Neural progenitor cell (in vitro differentiated cells): ENCODE measurements at regions not wholly inside any gene's neighbourhood (a gene's known extent, or its start where the extent isn't known, plus 50 kb on each side); places are given as distances from the start of the nearest gene placed in this dataset.

ENCODE experiments used
- DNase-seq: peaks from one replicate; pipeline ENCODE4 v3.0.0-alpha.2; 2016; ENCODE audit warnings: low spot score
- H2AFZ ChIP-seq: fragments of 200-600 bp; sonication (generic); replicated peaks from 2 replicates; pipeline ENCODE4 v1.6.1; 2016; ENCODE audit warnings: antibody characterized with exemption
- H3F3A ChIP-seq: fragments of 200-600 bp; sonication (generic); 2 replicates; pipeline ENCODE4 v1.6.1; 2016; ENCODE audit warnings: antibody characterized with exemption, low read depth
- H3K27ac ChIP-seq: fragments of 200-600 bp; sonication (generic); 2 replicates; pipeline ENCODE4 v1.5.1; 2016; ENCODE audit warnings: mild to moderate bottlenecking
- H3K27me3 ChIP-seq: fragments of 200-600 bp; sonication (generic); 2 replicates; pipeline ENCODE4 v1.6.1; 2016; ENCODE audit warnings: mild to moderate bottlenecking, moderate library complexity
- H3K36me3 ChIP-seq: fragments of 200-600 bp; sonication (generic); 2 replicates; pipeline ENCODE4 v1.5.1; 2016
- H3K4me1 ChIP-seq: fragments of 200-600 bp; sonication (generic); 2 replicates; pipeline ENCODE4 v1.6.1; 2016; ENCODE audit warnings: mixed run types
- H3K4me2 ChIP-seq: fragments of 200-600 bp; sonication (generic); 2 replicates; pipeline ENCODE4 v1.6.1; 2016
- H3K4me3 ChIP-seq: fragments of 200-600 bp; sonication (generic); 2 replicates; pipeline ENCODE4 v1.5.1; 2016
- H3K79me2 ChIP-seq: fragments of 200-600 bp; sonication (generic); 2 replicates; pipeline ENCODE4 v1.6.1; 2016; ENCODE audit warnings: low read depth
- H3K9ac ChIP-seq: fragments of 200-600 bp; sonication (generic); 2 replicates; pipeline ENCODE4 v1.6.1; 2016
- H3K9me3 ChIP-seq: fragments of 200-600 bp; sonication (generic); 2 replicates; pipeline ENCODE4 v1.5.1; 2016; ENCODE audit warnings: low read depth
- H4K20me1 ChIP-seq: fragments of 200-600 bp; sonication (generic); 2 replicates; pipeline ENCODE4 v1.6.1; 2016; ENCODE audit warnings: low read depth
- H3K27ac Mint-ChIP-seq: 3 replicates; pipeline ENCODE4 v1.8.0; 2021; ENCODE audit warnings: mixed read lengths
- H3K27me3 Mint-ChIP-seq: 2 replicates; pipeline ENCODE4 v1.8.0; 2022; ENCODE audit warnings: low read depth, mild to moderate bottlenecking, inconsistent platforms, moderate library complexity, mixed read lengths; ENCODE audit not compliant: insufficient read depth
- H3K36me3 Mint-ChIP-seq: 3 replicates; pipeline ENCODE4 v1.8.0; 2021; ENCODE audit warnings: mixed read lengths
- H3K4me1 Mint-ChIP-seq: 3 replicates; pipeline ENCODE4 v1.8.0; 2021; ENCODE audit warnings: mixed read lengths
- H3K4me3 Mint-ChIP-seq: 3 replicates; pipeline ENCODE4 v1.8.0; 2021; ENCODE audit warnings: mild to moderate bottlenecking, moderate library complexity, mixed read lengths
- H3K9me3 Mint-ChIP-seq: 3 replicates; pipeline ENCODE4 v1.8.0; 2020; ENCODE audit warnings: mixed read lengths
- EZH2 ChIP-seq: fragments of 200-600 bp; sonication (generic); IDR thresholded peaks from 2 replicates; pipeline ENCODE4 v1.6.1; 2017; ENCODE audit warnings: antibody characterized with exemption, mild to moderate bottlenecking, moderate library complexity
- EZH2phosphoT487 ChIP-seq: fragments of 200-600 bp; sonication (generic); IDR thresholded peaks from 2 replicates; pipeline ENCODE4 v1.6.1; 2017; ENCODE audit warnings: antibody characterized with exemption
- TF ChIP-seq, protein P1 (sequence below): fragments of 200-600 bp; sonication (generic); IDR thresholded peaks from 2 replicates; pipeline ENCODE4 v1.5.1; 2017; ENCODE audit warnings: antibody characterized with exemption, mild to moderate bottlenecking

DNA sequence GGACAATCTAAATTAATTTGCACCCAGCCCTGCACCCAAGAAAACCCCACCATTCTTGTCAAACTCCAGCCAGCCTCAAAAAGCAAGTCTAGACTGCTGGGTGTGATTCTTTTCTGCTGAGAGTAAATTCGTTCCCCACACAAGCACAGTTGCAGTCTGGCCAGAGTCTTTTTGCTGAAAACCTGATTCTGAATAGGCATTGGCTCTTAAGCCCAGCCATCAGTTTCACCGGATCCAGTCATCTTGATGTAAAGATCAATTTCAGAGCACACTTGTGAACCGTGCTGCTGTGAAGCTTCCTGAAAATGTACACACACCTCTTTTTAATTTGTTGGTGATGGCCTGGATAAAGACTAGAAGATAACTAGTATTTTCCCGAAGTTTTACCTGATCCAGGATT, 159.4 kb upstream of the GGTLC1 start:
- Histone ChIP-seq H3K4me2 (no peak overlapping the region), H3F3A (no peaks in the 10 kb centered on the region), H3K4me1 (no peaks in the 10 kb centered on the region), H2AFZ (no peak overlapping the region), H3K27me3 (no peaks in the 10 kb centered on the region), H3K27ac (no peak overlapping the region), H4K20me1 (no peaks in the 10 kb centered on the region), H3K36me3 (no peaks in the 10 kb centered on the region), H3K4me3 (no peak overlapping the region), H3K79me2 (no peaks in the 10 kb centered on the region), H3K9me3 (no peaks in the 10 kb centered on the region), H3K9ac (no peak overlapping the region)
- TF ChIP-seq EZH2phosphoT487 (no peak), EZH2 (no peak)
- TF ChIP-seq, protein P1, sequence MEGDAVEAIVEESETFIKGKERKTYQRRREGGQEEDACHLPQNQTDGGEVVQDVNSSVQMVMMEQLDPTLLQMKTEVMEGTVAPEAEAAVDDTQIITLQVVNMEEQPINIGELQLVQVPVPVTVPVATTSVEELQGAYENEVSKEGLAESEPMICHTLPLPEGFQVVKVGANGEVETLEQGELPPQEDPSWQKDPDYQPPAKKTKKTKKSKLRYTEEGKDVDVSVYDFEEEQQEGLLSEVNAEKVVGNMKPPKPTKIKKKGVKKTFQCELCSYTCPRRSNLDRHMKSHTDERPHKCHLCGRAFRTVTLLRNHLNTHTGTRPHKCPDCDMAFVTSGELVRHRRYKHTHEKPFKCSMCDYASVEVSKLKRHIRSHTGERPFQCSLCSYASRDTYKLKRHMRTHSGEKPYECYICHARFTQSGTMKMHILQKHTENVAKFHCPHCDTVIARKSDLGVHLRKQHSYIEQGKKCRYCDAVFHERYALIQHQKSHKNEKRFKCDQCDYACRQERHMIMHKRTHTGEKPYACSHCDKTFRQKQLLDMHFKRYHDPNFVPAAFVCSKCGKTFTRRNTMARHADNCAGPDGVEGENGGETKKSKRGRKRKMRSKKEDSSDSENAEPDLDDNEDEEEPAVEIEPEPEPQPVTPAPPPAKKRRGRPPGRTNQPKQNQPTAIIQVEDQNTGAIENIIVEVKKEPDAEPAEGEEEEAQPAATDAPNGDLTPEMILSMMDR: no peak
- H3K27me3 Mint-ChIP-seq: no peaks in the 10 kb centered on the region
- H3K4me1 Mint-ChIP-seq: peaks cover 3% of the 10 kb centered on the region
- no peak overlapping the region for H3K4me3 Mint-ChIP-seq
- DNase-seq: no peak
- no peaks in the 10 kb centered on the region for H3K36me3 Mint-ChIP-seq
- no peak overlapping the region for H3K27ac Mint-ChIP-seq
- no peaks in the 10 kb centered on the region for H3K9me3 Mint-ChIP-seq

DNA sequence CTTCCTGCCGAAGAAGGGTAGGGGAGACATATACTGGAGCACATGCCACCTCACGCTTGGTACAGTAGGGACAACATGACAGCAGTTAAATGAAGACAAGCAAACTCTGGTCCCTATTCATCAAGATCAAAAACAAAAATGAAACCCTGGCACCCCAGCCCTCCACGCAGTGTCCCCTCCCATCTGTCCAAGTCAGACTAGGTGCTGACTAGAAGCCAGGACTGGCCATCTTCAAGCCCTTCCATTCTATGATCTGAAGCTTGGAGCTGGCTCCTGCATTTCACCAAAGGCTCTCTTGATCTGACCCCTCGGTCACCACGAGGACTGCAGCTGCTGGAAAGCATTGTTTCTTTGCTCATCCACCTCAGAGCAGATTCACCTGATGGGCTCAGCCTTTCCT, 158.9 kb upstream of the GGTLC1 start:
- Mint-ChIP-seq H3K27ac (no peak overlapping the region), H3K9me3 (no peaks in the 10 kb centered on the region), H3K4me1 (peaks cover 2% of the 10 kb centered on the region), H3K36me3 (no peaks in the 10 kb centered on the region), H3K4me3 (no peak overlapping the region), H3K27me3 (no peaks in the 10 kb centered on the region)
- Histone ChIP-seq H3K27me3 (no peaks in the 10 kb centered on the region), H3K36me3 (no peaks in the 10 kb centered on the region), H3K4me2 (no peak overlapping the region), H3K4me3 (no peak overlapping the region), H3F3A (no peaks in the 10 kb centered on the region), H2AFZ (no peak overlapping the region), H3K4me1 (no peaks in the 10 kb centered on the region), H3K27ac (no peak overlapping the region), H3K9ac (no peak overlapping the region), H3K9me3 (no peaks in the 10 kb centered on the region), H4K20me1 (no peaks in the 10 kb centered on the region), H3K79me2 (no peaks in the 10 kb centered on the region)
- no peak for DNase-seq
- TF ChIP-seq EZH2phosphoT487: no peak
- TF ChIP-seq, protein P1: no peak
- no peak for TF ChIP-seq EZH2

DNA sequence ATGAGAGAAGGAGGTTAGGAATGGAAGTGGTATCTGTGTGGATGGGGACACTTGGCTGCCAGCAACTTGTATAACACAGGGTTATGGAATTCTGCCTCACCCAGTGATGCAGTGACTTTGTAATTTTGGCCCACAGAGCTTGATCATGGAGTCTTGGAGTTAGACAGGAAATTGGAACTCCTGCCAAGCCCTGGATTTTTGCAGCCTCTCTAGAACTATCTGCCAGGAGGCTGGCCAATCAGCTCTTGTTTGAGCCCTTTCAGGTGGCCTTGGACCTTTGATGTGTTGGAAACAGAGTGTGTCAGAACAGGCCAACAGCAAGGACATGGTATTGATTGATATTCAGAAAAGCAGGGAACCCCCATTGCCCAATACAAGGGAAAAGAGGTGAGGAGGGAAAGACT, 157.7 kb upstream of the GGTLC1 start:
- Histone ChIP-seq H3K27ac (no peak overlapping the region), H3K9ac (no peak overlapping the region), H3K79me2 (no peaks in the 10 kb centered on the region), H3K4me3 (no peak overlapping the region), H3K27me3 (no peaks in the 10 kb centered on the region), H2AFZ (no peak overlapping the region), H3K4me2 (no peak overlapping the region), H3F3A (no peaks in the 10 kb centered on the region), H3K9me3 (no peaks in the 10 kb centered on the region), H4K20me1 (no peaks in the 10 kb centered on the region), H3K36me3 (no peaks in the 10 kb centered on the region), H3K4me1 (no peaks in the 10 kb centered on the region)
- H3K36me3 Mint-ChIP-seq: no peaks in the 10 kb centered on the region
- no peaks in the 10 kb centered on the region for H3K27me3 Mint-ChIP-seq
- TF ChIP-seq EZH2phosphoT487 (no peak), EZH2 (no peak)
- TF ChIP-seq, protein P1: no peak
- no peak overlapping the region for H3K4me3 Mint-ChIP-seq
- H3K4me1 Mint-ChIP-seq: no peaks in the 10 kb centered on the region
- no peak for DNase-seq
- no peaks in the 10 kb centered on the region for H3K9me3 Mint-ChIP-seq
- H3K27ac Mint-ChIP-seq: no peak overlapping the region

DNA sequence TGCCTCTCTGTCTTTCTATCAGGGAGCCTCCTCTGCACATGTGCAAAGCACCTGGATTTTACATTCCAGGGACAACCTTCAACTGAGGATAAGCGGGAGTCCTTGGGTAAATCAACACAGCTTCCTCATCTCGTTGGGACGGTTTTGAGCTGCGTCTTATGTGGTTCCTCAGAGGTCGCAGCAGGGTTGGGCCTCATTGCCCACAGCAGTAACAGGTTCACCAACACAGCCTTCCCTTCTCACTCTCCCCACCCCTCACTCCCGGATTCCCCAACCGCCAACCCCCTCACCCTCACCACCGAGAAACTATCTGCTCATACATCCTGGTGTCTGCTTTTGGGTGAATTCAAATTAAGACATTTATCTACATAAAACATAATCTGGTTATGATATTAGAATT, 155.8 kb upstream of the GGTLC1 start:
- Mint-ChIP-seq H3K9me3 (no peaks in the 10 kb centered on the region), H3K27me3 (peaks cover 3% of the 10 kb centered on the region), H3K36me3 (no peaks in the 10 kb centered on the region), H3K4me1 (no peaks in the 10 kb centered on the region), H3K4me3 (no peak overlapping the region), H3K27ac (no peak overlapping the region)
- Histone ChIP-seq H3K4me3 (no peak overlapping the region), H3K36me3 (no peaks in the 10 kb centered on the region), H3K4me2 (no peak overlapping the region), H3K27me3 (no peaks in the 10 kb centered on the region), H3F3A (no peaks in the 10 kb centered on the region), H3K79me2 (no peaks in the 10 kb centered on the region), H4K20me1 (no peaks in the 10 kb centered on the region), H3K9me3 (no peaks in the 10 kb centered on the region), H3K9ac (no peak overlapping the region), H3K27ac (no peak overlapping the region), H2AFZ (no peak overlapping the region), H3K4me1 (no peaks in the 10 kb centered on the region)
- no peak for TF ChIP-seq EZH2phosphoT487
- TF ChIP-seq EZH2: no peak
- TF ChIP-seq, protein P1: no peak
- no peak for DNase-seq
